HG02943 (cell line): ENCODE measurements at regions not wholly inside any gene's neighbourhood (a gene's known extent, or its start where the extent isn't known, plus 50 kb on each side); places are given as distances from the start of the nearest gene placed in this dataset.

Source experiments
- ATAC-seq: cut with Tn5 transposase; IDR thresholded peaks from one replicate; pipeline ENCODE4 v1.9.1; 2021; ENCODE audit warnings: mild to moderate bottlenecking, low read depth, moderate library complexity; ENCODE audit not compliant: unreplicated experiment

DNA sequence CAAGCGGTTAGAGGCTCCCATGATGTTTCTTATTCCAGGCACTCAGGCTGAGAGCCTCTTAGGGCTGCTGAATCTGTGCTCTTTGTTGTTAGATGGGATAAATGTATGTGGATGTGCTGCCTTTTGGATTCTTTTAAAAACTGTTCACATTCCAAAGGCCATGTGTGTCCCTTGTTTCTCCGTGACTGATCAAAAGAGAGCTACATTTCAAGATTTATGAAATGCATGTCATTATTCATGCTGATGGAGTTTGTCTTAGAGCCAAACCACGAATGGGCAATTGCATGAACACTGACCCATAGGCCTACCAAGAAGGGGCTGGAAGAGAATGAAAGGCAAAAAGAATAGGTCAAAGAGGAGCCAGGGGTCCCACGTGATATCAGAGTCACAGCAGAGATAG lies 104.9 kb upstream of the TSHZ2 start:
- ATAC-seq: no peak

- ATAC-seq: no peak
Observed at GRCh38 chr20:52864916-52865605, 107.1 kb upstream of the TSHZ2 start.

- ATAC-seq: no peak
Observed at GRCh38 chr20:52859156-52859876, 112.8 kb upstream of the TSHZ2 start.

DNA sequence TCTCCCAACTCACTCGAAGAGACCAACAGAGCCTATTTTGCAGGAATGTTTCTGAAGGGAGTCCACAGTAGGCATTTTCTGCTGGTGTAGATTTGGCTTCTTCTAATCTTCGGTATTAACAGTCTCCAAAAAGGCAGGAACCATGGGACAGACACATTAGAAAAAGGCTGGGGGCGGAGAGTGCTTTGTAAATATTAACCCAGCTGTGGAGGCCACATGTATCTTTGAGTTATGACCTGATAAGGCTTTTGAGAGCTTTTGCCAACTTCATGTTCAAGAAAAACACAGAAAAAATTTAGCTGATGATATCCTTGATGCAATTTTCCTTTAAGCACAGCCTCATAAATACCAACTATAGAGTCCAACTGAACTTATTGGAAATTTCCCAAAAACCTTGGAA lies 119.4 kb upstream of the TSHZ2 start:
- ATAC-seq: no peak

DNA sequence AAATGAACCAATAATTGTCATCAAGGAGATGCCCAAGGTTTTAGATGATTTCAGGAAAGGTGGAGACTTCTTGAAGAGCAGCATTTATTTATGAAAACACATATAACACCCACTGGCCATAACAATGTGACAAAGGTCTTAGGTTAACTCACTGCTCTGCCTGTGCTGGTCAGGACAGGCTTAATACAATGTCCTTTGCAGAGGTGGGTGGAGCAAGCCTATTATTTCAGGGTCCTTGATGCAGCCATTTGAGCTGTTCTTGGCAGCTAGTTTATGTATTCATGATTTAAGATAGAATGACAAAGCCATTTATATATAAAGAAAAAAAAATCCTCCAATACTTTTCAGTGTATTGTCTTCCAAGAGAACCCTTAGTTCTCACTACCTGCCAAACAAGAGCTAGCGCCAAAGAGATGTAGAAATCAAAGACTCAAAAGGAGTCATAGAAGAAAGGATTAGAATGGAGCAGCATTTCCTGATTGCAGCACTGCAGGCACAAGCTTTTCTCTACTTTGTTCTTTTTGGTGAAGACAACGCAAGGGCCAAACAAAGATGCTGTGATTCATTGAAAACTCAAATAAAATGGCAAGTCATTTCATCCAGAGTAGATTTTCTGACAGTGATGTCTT lies 124.3 kb upstream of the TSHZ2 start:
- ATAC-seq: no peak

GRCh38 chr20:52847029-52847660 lies 125.0 kb upstream of the TSHZ2 start:
- ATAC-seq: no peak

- ATAC-seq: no peak
Observed at GRCh38 chr20:52845044-52845443, 127.1 kb upstream of the TSHZ2 start.

DNA sequence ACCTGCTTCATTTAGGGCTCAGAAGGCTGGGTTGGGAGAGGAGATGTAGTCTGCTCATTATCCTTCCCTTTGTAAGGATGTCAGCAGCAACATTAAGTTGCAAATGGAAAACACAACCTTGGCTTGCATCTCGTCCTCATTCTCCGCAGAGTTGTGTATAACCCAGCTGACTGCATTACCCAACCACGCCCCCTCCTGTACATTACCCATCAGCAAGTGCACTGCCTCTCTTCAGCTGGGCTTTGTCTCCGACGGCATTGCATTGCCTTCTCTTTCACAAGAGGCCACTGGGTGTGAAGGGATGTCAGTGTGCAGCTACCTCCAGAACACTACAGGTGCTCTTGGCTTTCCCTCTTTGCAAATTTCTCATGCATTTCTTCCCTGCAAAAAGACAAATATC lies 128.7 kb upstream of the TSHZ2 start:
- no peak for ATAC-seq

DNA sequence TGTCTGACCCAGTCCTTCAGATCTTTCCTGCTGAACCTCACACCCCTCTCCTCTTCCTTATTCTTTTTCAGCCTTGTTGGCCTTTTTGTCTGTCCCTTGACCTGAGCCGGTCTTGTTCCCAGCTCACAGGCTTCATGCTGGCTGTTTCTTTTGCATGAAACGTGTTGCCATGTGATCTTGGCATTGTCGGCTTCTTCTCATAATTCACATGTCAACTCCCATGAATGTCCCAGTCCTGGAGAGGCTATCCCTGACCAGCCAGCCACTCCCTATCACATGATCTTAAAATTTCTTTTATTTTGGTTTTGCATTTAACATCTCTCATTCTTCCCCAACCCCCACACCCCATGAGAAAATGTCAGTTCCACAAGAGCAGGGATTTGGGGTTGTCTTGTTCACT lies 131.2 kb upstream of the TSHZ2 start:
- no peak for ATAC-seq

DNA sequence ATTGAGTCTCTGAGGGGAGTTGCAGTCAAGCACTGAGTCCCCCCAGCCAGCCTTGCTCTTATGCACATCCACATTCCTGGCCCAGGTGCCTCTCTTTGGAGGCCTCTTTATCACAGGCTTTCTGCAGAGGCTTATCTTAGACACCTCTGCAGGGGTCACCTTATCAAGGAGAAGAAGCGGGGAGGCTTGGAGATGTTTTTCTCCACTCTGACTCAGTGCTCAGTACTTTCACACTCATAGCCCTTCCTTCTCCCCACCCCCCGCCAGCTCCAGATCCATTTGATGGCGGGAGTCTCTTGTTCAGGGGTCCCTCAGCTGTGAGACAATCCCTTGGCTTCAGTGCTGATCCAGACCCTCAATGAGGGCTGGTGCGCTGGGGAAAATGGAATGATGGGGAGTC lies 132.1 kb upstream of the TSHZ2 start:
- no peak for ATAC-seq

DNA sequence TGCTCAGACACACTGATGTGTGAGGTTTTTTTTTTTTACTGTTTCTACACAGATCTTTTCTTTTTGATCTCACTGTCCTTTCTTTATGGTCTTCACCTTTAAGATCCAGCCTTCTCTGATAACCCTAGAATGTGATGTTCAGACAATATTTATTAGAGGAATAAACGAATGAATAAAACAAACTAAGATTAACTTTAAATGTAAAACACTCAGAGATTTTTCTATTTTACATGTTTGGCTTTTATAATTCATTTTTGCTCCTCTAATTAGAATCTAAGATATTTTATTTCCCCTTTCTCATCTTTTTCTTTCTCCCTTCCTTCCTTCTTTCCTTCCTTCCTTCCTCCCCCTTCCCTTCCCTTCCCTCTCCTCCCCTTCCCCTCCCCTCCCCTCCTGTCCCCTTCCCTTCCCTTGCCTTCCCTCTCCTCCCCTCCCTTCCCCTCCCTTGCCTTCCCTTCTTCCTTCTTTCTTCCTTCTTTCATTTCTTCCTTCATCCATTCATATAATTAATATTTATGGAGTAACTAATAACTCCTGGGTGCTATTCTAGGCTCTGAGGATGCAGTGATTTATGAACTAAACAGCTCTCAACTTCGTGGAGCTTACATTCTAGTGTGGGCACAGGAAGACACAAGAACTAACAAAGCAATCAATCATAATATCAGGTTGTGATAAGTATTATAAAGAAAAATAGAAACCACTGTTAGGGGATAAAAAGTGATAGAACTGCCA lies 133.5 kb upstream of the TSHZ2 start:
- no peak for ATAC-seq

- no peak for ATAC-seq
Observed at GRCh38 chr20:52837378-52837777, 134.8 kb upstream of the TSHZ2 start.

- no peak for ATAC-seq
Observed at GRCh38 chr20:52833901-52834300, 138.3 kb upstream of the TSHZ2 start.

DNA sequence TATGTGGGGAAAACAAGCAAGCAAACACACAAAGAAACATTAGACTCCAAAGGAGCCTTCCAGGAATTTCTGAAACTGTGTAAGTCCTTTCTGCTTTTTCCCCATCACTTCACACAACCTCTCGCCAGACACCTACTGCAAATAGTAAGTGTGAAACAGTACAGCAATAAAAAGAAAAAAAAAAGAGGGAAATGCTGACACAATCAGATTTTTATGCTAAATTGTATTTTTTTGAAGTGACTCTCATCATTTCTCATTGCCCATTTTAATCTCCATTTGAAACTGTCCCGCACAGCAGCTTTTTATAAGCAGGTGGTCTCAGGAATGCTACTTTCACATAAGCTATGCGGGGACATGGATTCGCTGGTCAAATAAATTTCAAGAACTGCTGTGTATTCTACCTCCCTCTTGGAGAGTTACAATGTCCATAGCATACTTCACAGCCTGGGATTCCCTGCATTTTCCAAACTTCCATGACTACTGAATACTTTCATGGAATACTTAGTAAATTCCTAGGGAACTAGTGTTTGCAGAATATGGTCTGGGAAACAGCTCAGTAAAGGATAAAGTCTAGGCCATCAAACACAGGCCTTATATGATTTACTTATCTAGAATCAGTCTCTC lies 139.9 kb upstream of the TSHZ2 start:
- ATAC-seq: no peak

GRCh38 chr20:52830598-52830997 lies 141.6 kb upstream of the TSHZ2 start:
- no peak for ATAC-seq

DNA sequence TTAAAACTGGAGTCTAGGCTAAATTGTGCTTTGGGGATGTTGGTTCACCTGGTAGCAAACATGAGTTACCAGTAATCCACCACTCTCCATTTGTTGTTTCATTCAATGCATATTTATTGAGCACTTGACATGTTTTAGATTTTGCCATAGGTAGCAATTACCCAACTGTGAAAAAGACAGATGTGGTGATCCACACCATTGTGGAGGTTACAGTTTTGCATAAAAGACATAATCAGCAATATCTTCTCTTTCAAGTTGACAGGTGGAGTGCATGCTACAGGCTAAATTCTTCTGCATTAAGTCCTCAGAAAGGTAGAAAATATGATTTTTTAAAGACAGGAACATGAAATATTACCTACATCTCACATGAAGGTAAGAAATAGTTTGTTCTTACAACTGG lies 143.0 kb upstream of the TSHZ2 start:
- no peak for ATAC-seq

- ATAC-seq: no peak
Observed at GRCh38 chr20:52828199-52828598, 144.0 kb upstream of the TSHZ2 start.

DNA sequence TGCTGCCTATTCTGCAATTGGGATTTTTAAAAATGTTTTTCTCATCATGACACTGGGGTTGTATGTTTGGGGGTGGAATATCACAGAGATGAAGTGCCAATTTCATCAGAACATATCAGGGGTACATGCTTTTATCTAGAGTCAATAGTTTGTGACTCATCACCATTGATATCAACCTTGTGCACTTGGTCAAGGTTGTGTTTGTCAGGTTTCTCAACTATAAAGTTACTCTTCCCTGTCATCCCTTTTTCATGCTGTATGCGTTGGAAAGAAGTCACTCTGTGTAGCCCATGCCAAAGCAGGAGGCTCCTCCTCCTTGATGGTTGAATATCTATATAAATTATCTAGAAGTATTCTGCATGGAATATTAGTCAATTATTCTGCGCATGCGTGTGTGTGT lies 145.4 kb upstream of the TSHZ2 start:
- no peak for ATAC-seq

GRCh38 chr20:52826321-52826720 lies 145.8 kb upstream of the TSHZ2 start:
- ATAC-seq: no peak

DNA sequence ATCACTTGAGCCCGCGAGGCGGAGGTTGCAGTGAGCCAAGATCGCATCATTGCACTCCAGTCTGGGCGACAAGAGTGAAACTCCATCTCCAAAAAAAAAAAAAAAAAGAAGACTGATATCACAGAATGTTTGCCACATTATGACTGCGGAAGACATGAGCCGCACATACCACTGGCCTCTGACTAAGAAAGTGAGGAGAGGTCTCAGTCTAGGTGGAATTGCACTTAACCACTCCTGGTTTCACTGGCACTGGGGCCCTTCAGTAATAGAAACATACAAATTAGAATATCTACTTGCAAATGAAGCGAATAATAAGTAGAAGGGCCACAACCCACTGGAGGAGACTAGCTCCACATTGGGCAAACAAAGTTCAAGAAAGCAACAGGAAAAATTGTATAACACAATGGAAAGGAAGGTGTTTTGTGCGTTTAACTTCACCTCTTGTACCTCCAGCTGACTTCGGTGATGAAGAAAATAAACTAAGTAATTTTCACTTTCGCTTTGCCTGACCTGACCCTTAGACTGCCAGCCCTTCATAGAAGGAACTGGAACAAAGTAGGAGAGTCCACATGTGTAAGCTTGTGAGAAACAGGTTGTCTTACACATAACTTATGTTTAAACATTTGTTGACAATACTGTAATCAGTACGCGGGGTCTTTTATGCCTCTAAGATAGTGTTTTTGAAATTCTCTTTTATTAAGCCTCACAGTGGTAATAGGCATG lies 147.5 kb upstream of the TSHZ2 start:
- ATAC-seq: no peak
